SK-N-SH (cell line): ENCODE measurements at regions not wholly inside any gene's neighbourhood (a gene's known extent, or its start where the extent isn't known, plus 50 kb on each side); places are given as distances from the start of the nearest gene placed in this dataset.

Source experiments
- CTCF ChIA-PET: fragments of 300-600, 350-600 bp; formaldehyde crosslinking; extraction: SDS; loops from one replicate; lab custom pipeline; 2021; lab: Yijun Ruan, JAX
- POLR2A ChIA-PET: fragments of 350-600 bp; sonication (Branson Sonifier 250); formaldehyde crosslinking; extraction: SDS; loops from one replicate; lab custom pipeline; 2020; ENCODE audit warnings: antibody characterized with exemption, inconsistent platforms; lab: Yijun Ruan, JAX
- DNase-seq: peaks from one replicate; pipeline ENCODE4 v3.0.0; 2012
- H2AFZ ChIP-seq: fragments of 200-600 bp; sonication (generic); 2 replicates; pipeline ENCODE4 v1.8.1; 2016; ENCODE audit warnings: antibody characterized with exemption, mild to moderate bottlenecking, low read depth
- H3F3A ChIP-seq: fragments of 200-600 bp; sonication (generic); replicated peaks from 2 replicates; pipeline ENCODE3; 2016; ENCODE audit warnings: antibody characterized with exemption, mild to moderate bottlenecking; ENCODE audit not compliant: insufficient read depth
- H3K27ac ChIP-seq, 2 experiments: fragments of 200-500 bp in 1 of 2; fragments of 200-600 bp in 1 of 2; sonication (Bioruptor generic) in 1 of 2; sonication (generic), shearing (Covaris generic) in 1 of 2; 2 replicates each; pipeline versions ENCODE4 v1.5.1 to v1.6.1; 2014 to 2016; ENCODE audit warnings: low read depth in 2 of 2, inconsistent platforms in 1 of 2, low read length in 1 of 2, mild to moderate bottlenecking in 1 of 2, mixed read lengths in 1 of 2
- H3K27me3 ChIP-seq: fragments of 200-600 bp; sonication (generic), shearing (Covaris generic); 2 replicates; pipeline ENCODE4 v1.6.1; 2016; ENCODE audit warnings: mixed run types; ENCODE audit not compliant: insufficient read depth
- H3K36me3 ChIP-seq, 2 experiments: fragments of 200-500 bp in 1 of 2; fragments of 200-600 bp in 1 of 2; sonication (Bioruptor generic) in 1 of 2; sonication (generic) in 1 of 2; replicated peaks in 1 of 2; 2 replicates each; pipeline versions ENCODE3 to v1.5.1; 2014 to 2016; ENCODE audit warnings: low read length in 1 of 2, mild to moderate bottlenecking in 1 of 2; ENCODE audit not compliant: insufficient read depth in 2 of 2, control insufficient read depth in 1 of 2
- H3K4me1 ChIP-seq, 2 experiments: fragments of 200-500 bp in 1 of 2; fragments of 200-600 bp in 1 of 2; sonication (Bioruptor generic) in 1 of 2; sonication (generic), shearing (Covaris generic) in 1 of 2; 2 replicates each; pipeline versions ENCODE4 v1.5.1 to v1.6.1; 2014 to 2016; ENCODE audit warnings: low read depth in 1 of 2, low read length in 1 of 2, mixed run types in 1 of 2; ENCODE audit not compliant: insufficient read depth in 2 of 2, control insufficient read depth in 1 of 2
- H3K4me2 ChIP-seq: fragments of 200-600 bp; sonication (generic), shearing (Covaris generic); 2 replicates; pipeline ENCODE4 v1.6.1; 2017; ENCODE audit warnings: mixed run types
- H3K4me3 ChIP-seq, 2 experiments: fragments of 200-500 bp in 1 of 2; fragments of 200-600 bp in 1 of 2; sonication (Bioruptor generic) in 1 of 2; sonication (generic), shearing (Covaris generic) in 1 of 2; 2 replicates each; pipeline versions ENCODE4 v1.5.1 to v1.8.1; 2014 to 2016; ENCODE audit warnings: low read depth in 2 of 2, inconsistent platforms in 1 of 2, low read length in 1 of 2, mild to moderate bottlenecking in 1 of 2, mixed read lengths in 1 of 2, moderate library complexity in 1 of 2
- H3K79me2 ChIP-seq: fragments of 200-600 bp; sonication (generic); 2 replicates; pipeline ENCODE4 v1.8.1; 2017; ENCODE audit warnings: mild to moderate bottlenecking; ENCODE audit not compliant: insufficient read depth
- H3K9ac ChIP-seq: fragments of 200-600 bp; sonication (generic); 2 replicates; pipeline ENCODE4 v1.6.1; 2017; ENCODE audit warnings: mixed run types
- H3K9me2 ChIP-seq: fragments of 200-600 bp; sonication (generic); 2 replicates; pipeline ENCODE4 v1.6.1; 2017; ENCODE audit warnings: mixed run types
- H3K9me3 ChIP-seq: fragments of 200-600 bp; sonication (generic); 2 replicates; pipeline ENCODE4 v1.6.1; 2017; ENCODE audit warnings: mixed run types, mild to moderate bottlenecking, moderate library complexity
- H4K20me1 ChIP-seq: fragments of 200-600 bp; sonication (generic); 2 replicates; pipeline ENCODE4 v1.6.1; 2017; ENCODE audit warnings: mild to moderate bottlenecking, mixed run types; ENCODE audit not compliant: insufficient read depth
- CHD2 ChIP-seq: fragments of 150-350 bp; IDR thresholded peaks from 2 replicates; pipeline ENCODE4 v1.6.1; 2018; ENCODE audit warnings: low read length; ENCODE audit not compliant: partially characterized antibody
- EZH2phosphoT487 ChIP-seq: fragments of 200-600 bp; sonication (generic); IDR thresholded peaks from 2 replicates; pipeline ENCODE4 v1.6.1; 2017; ENCODE audit warnings: low read depth, mixed run types, mild to moderate bottlenecking, antibody characterized with exemption, moderate library complexity, borderline replicate concordance
- FOSL2 ChIP-seq: IDR thresholded peaks from 2 replicates; pipeline ENCODE4 v1.4.0; 2012; ENCODE audit warnings: low read depth, mild to moderate bottlenecking, moderate library complexity, borderline replicate concordance
- GABPA ChIP-seq: IDR thresholded peaks from 2 replicates; pipeline ENCODE4 v1.4.0; 2012; ENCODE audit warnings: low read depth, mild to moderate bottlenecking
- GATA2 ChIP-seq: sonication (generic); formaldehyde crosslinking; IDR thresholded peaks from 2 replicates; pipeline ENCODE4 v1.5.0; 2020; ENCODE audit warnings: mild to moderate bottlenecking, missing genetic modification reagents
- JUND ChIP-seq: IDR thresholded peaks from 2 replicates; pipeline ENCODE4 v1.4.0; 2012
- MAX ChIP-seq: IDR thresholded peaks from 2 replicates; pipeline ENCODE4 v1.4.0; 2012; ENCODE audit warnings: low read depth
- MEF2A ChIP-seq: IDR thresholded peaks from 2 replicates; pipeline ENCODE4 v1.4.0; 2012; ENCODE audit warnings: low read depth, borderline replicate concordance
- MXI1 ChIP-seq: IDR thresholded peaks from 2 replicates; pipeline ENCODE4 v1.6.1; 2012; ENCODE audit warnings: mild to moderate bottlenecking, low read depth, low read length, improper control_type of control experiment
- NFIC ChIP-seq: IDR thresholded peaks from 2 replicates; pipeline ENCODE4 v1.4.0; 2012; ENCODE audit warnings: borderline replicate concordance
- NRF1 ChIP-seq: IDR thresholded peaks from 2 replicates; pipeline ENCODE4 v1.6.1; 2012; ENCODE audit warnings: low read depth, mild to moderate bottlenecking, low read length
- RAD21 ChIP-seq: IDR thresholded peaks from 2 replicates; pipeline ENCODE4 v1.6.1; 2012; ENCODE audit warnings: mild to moderate bottlenecking, low read length
- REST ChIP-seq: IDR thresholded peaks from 2 replicates; pipeline ENCODE4 v1.6.1; 2012; ENCODE audit warnings: mild to moderate bottlenecking, low read depth, low read length, moderate library complexity
- SIN3A ChIP-seq: IDR thresholded peaks from 2 replicates; pipeline ENCODE4 v1.6.1; 2012; ENCODE audit warnings: low read depth, mild to moderate bottlenecking, low read length, moderate library complexity, borderline replicate concordance
- TAF1 ChIP-seq: IDR thresholded peaks from 2 replicates; pipeline ENCODE4 v1.6.1; 2012; ENCODE audit warnings: low read depth, mild to moderate bottlenecking, low read length, moderate library complexity, borderline replicate concordance
- TCF12 ChIP-seq: IDR thresholded peaks from 2 replicates; pipeline ENCODE4 v1.4.0; 2012
- TEAD4 ChIP-seq: IDR thresholded peaks from 2 replicates; pipeline ENCODE4 v1.4.0; 2012; ENCODE audit warnings: mild to moderate bottlenecking, borderline replicate concordance; ENCODE audit not compliant: insufficient read depth
- WGBS: methylation state at CpG from one replicate; pipeline ENCODE4 v1.1.6; 2017; ENCODE audit warnings: low lambda C conversion rate; 5-methylcytosine and 5-hydroxymethylcytosine counted together
- TF ChIP-seq, protein P1 (sequence below): fragments of 150-350 bp; IDR thresholded peaks from 2 replicates; pipeline ENCODE4 v1.6.1; 2017; ENCODE audit warnings: antibody characterized with exemption, low read length, low read depth, borderline replicate concordance
- TF ChIP-seq, protein P2 (sequence below): IDR thresholded peaks from 2 replicates; pipeline ENCODE4 v1.4.0; 2012; ENCODE audit warnings: low read depth, borderline replicate concordance
- TF ChIP-seq, protein P3 (sequence below): IDR thresholded peaks from 2 replicates; pipeline ENCODE4; 2012

DNA sequence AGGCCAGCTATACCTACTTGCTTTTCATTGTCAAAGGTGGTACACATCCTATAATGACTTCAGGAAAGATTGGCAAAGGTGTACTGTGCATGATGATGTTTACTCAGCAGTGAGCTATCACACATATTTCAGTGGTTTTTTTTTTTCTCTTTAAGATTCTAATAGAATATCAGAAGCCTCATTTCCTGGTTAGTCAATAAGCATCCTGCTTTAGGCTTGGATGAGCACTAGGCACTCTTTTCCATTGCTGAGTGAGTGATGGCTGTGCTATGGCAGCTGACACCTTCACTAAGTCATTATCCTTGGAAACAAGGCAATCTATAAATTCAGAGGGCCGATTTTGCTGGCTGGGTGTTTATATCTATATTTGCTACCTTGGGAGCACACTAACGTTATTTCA lies 161.1 kb upstream of the RASSF8 start:
- Histone ChIP-seq H3K9me2 (no peaks in the 10 kb centered on the region), H3K4me2 (no peak overlapping the region), H3K9me3 (no peaks in the 10 kb centered on the region), H3K9ac (no peak overlapping the region), H3K79me2 (no peaks in the 10 kb centered on the region), H3K27ac (no peak overlapping the region), H3K36me3 (no peaks in the 10 kb centered on the region), H2AFZ (no peak overlapping the region), H4K20me1 (no peaks in the 10 kb centered on the region), H3K27me3 (no peaks in the 10 kb centered on the region), H3K4me3 (no peak overlapping the region), H3F3A (no peaks in the 10 kb centered on the region), H3K4me1 (peaks cover 4% of the 10 kb centered on the region in 2 experiments; a peak in 2 of 4 replicates)
- POLR2A ChIA-PET: no interaction called here
- no peak for DNase-seq
- 73% methylated on average over 2 of the region's 2 CpGs for WGBS
- CTCF ChIA-PET: no interaction called here
- TF ChIP-seq GABPA (no peak), GATA2 (CRISPR knock-in tag) (no peak), RAD21 (no peak), FOSL2 (no peak), MXI1 (no peak), TAF1 (no peak), MEF2A (no peak), EZH2phosphoT487 (no peak), JUND (no peak), SIN3A (no peak), CHD2 (no peak), NFIC (no peak), TCF12 (no peak), REST (no peak), MAX (no peak), NRF1 (no peak), TEAD4 (no peak)
- TF ChIP-seq, protein P1, sequence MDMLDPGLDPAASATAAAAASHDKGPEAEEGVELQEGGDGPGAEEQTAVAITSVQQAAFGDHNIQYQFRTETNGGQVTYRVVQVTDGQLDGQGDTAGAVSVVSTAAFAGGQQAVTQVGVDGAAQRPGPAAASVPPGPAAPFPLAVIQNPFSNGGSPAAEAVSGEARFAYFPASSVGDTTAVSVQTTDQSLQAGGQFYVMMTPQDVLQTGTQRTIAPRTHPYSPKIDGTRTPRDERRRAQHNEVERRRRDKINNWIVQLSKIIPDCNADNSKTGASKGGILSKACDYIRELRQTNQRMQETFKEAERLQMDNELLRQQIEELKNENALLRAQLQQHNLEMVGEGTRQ: no peak
- TF ChIP-seq, protein P2, sequence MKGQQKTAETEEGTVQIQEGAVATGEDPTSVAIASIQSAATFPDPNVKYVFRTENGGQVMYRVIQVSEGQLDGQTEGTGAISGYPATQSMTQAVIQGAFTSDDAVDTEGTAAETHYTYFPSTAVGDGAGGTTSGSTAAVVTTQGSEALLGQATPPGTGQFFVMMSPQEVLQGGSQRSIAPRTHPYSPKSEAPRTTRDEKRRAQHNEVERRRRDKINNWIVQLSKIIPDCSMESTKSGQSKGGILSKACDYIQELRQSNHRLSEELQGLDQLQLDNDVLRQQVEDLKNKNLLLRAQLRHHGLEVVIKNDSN: no peak
- TF ChIP-seq, protein P3, sequence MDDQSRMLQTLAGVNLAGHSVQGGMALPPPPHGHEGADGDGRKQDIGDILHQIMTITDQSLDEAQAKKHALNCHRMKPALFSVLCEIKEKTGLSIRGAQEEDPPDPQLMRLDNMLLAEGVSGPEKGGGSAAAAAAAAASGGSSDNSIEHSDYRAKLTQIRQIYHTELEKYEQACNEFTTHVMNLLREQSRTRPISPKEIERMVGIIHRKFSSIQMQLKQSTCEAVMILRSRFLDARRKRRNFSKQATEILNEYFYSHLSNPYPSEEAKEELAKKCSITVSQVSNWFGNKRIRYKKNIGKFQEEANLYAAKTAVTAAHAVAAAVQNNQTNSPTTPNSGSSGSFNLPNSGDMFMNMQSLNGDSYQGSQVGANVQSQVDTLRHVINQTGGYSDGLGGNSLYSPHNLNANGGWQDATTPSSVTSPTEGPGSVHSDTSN: no peak
- TF ChIP-seq, all 33 proteins: peak for 0
